Ovary (tissue), 3 donors: ENCODE measurements at regions not wholly inside any gene's neighbourhood (a gene's known extent, or its start where the extent isn't known, plus 50 kb on each side); places are given as distances from the start of the nearest gene placed in this dataset.

ENCODE experiments used
- CTCF ChIP-seq, 3 donors: fragments of 450-650 bp in 2 of 3; fragments of 200-600 bp in 1 of 3; IDR thresholded peaks; one replicate each; pipeline versions ENCODE4 v1.5.1 to v1.8.0; 2016 to 2022; ENCODE audit warnings: antibody characterized with exemption in 3 of 3, mild to moderate bottlenecking in 1 of 3
- EP300 ChIP-seq: sonication (generic); formaldehyde crosslinking; IDR thresholded peaks from one replicate; pipeline ENCODE4 v1.6.1; 2017; ENCODE audit warnings: antibody characterized with exemption
- POLR2A ChIP-seq: fragments of 450-650 bp; IDR thresholded peaks from one replicate; pipeline ENCODE4 v1.6.1; 2017; ENCODE audit warnings: antibody characterized with exemption, mild to moderate bottlenecking, moderate library complexity
- donor health status: DM: no; HTN: no; CAD: no.

DNA sequence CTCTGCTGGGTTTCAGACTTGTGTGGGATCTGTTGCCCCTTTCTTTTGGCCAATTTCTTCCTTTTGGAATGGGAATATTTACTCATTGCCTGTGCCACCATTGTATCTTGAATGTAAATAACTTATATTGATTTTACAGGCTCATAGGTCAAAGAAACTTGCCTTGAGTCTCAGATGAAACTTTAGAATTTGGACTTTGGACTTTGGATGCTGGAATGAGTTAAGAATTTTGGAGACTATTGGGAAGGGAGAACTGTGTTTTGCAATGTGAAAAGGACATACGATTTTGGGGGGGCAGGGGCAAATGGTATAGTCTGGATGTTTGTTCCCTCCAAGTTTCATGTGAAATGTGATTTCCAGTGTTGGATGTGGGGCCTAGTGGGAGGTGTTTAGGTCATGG is 62.6 kb upstream of the TNFRSF21 start:
- TF ChIP-seq POLR2A, result no peak
- TF ChIP-seq CTCF (IDR thresholded peaks at IDR 0.05), result no peak
- TF ChIP-seq EP300, result no peak
